GM12878 (cell line): ENCODE measurements at regions not wholly inside any gene's neighbourhood (a gene's known extent, or its start where the extent isn't known, plus 50 kb on each side); places are given as distances from the start of the nearest gene placed in this dataset.

Experiments used
- ATAC-seq: fragments of 200-7000 bp; cut with Tn5 transposase; 3 replicates; pipeline ENCODE4 v1.9.1; 2020; ENCODE audit warnings: mild to moderate bottlenecking, moderate library complexity
- BruUV-seq: library from RNA; stranded (reverse); fragments of 400-500 nt; replicated peaks from 2 replicates; lab custom pipeline; 2021; lab: Mats Ljungman, UMichigan
- CTCF ChIA-PET: fragments of 300-600 bp; sonication (Branson Sonifier 250); formaldehyde crosslinking; extraction: SDS; loops from one replicate; lab custom pipeline; 2021; ENCODE audit warnings: inconsistent platforms; lab: Yijun Ruan, JAX
- POLR2A ChIA-PET: fragments of 350-600 bp; formaldehyde crosslinking; extraction: SDS; loops from one replicate; lab custom pipeline; 2021; ENCODE audit warnings: inconsistent platforms; lab: Charles Lee
- RAD21 ChIA-PET: fragments of 300-600 bp; sonication (Branson Sonifier 250); formaldehyde crosslinking; loops from one replicate; lab custom pipeline; 2023; ENCODE audit warnings: antibody characterized with exemption; ENCODE audit not compliant: unreplicated experiment; lab: Charles Lee
- SMC1A ChIA-PET: fragments of 300-600 bp; sonication (Branson Sonifier 250); formaldehyde crosslinking; loops from one replicate; lab custom pipeline; 2023; ENCODE audit not compliant: unreplicated experiment, uncharacterized antibody; lab: Charles Lee
- DNase-seq: peaks from one replicate; pipeline ENCODE4 v3.0.0-alpha.2; 2011; ENCODE audit warnings: low read depth, low spot score
- FAIRE-seq: peaks from 3 replicates; lab custom pipeline; 2011; peaks lifted over from hg19 to GRCh38; lab: Jason Lieb, UNC
- H2AFZ ChIP-seq: 2 replicates; pipeline ENCODE4 v1.6.0; 2011; ENCODE audit warnings: low read depth, low read length, control low read depth; ENCODE audit not compliant: control insufficient read depth
- H3K27ac ChIP-seq: 2 replicates; pipeline ENCODE4 v1.5.1; 2011; ENCODE audit warnings: control low read depth; ENCODE audit not compliant: control insufficient read depth, insufficient read depth
- H3K27me3 ChIP-seq, 2 experiments: replicated peaks in 1 of 2; 2 replicates each; pipeline versions ENCODE4 v1.6.0 to v1.6.1; 2011; ENCODE audit warnings: low read length in 1 of 2; ENCODE audit not compliant: control insufficient read depth in 2 of 2, insufficient read depth in 2 of 2
- H3K36me3 ChIP-seq, 2 experiments: 2 replicates each; pipeline ENCODE4 v1.5.1; 2011; ENCODE audit warnings: low read length in 1 of 2; ENCODE audit not compliant: control insufficient read depth in 2 of 2, insufficient read depth in 2 of 2
- H3K4me1 ChIP-seq: 2 replicates; pipeline ENCODE4 v1.6.1; 2011; ENCODE audit warnings: mild to moderate bottlenecking, low read length, moderate library complexity, mixed read lengths; ENCODE audit not compliant: control insufficient read depth, insufficient read depth
- H3K4me2 ChIP-seq: 2 replicates; pipeline ENCODE4 v1.6.0; 2011; ENCODE audit warnings: control low read depth; ENCODE audit not compliant: control insufficient read depth, insufficient read depth
- H3K4me3 ChIP-seq: fragments of 200-600 bp; sonication (generic); 2 replicates; pipeline ENCODE4 v1.5.1; 2016
- H3K79me2 ChIP-seq: 2 replicates; pipeline ENCODE4 v1.6.0; 2011; ENCODE audit warnings: low read length; ENCODE audit not compliant: control insufficient read depth, insufficient read depth
- H3K9ac ChIP-seq: 2 replicates; pipeline ENCODE4 v1.8.0; 2011; ENCODE audit warnings: low read length, control low read depth, mixed read lengths; ENCODE audit not compliant: control insufficient read depth, insufficient read depth
- H3K9me3 ChIP-seq: replicated peaks from 3 replicates; pipeline ENCODE4 v1.5.1; 2011; ENCODE audit warnings: mild to moderate bottlenecking, low read length; ENCODE audit not compliant: control insufficient read depth, insufficient read depth
- H4K20me1 ChIP-seq: 2 replicates; pipeline ENCODE4 v1.6.0; 2011; ENCODE audit not compliant: control insufficient read depth, insufficient read depth
- ATF7 ChIP-seq: fragments of 450-650 bp; IDR thresholded peaks from 2 replicates; pipeline ENCODE4 v1.6.1; 2016; ENCODE audit warnings: low read depth, mild to moderate bottlenecking
- FOS ChIP-seq: IDR thresholded peaks from 3 replicates; pipeline ENCODE4 v1.6.1; 2011; ENCODE audit warnings: borderline replicate concordance; ENCODE audit not compliant: insufficient read length; ENCODE audit errors: extremely low read depth
- HCFC1 ChIP-seq: fragments of 150-350 bp; IDR thresholded peaks from 2 replicates; pipeline ENCODE4 v1.6.1; 2014; ENCODE audit warnings: low read length
- NFXL1 ChIP-seq: fragments of 450-650 bp; IDR thresholded peaks from 2 replicates; pipeline ENCODE4 v1.6.1; 2017; ENCODE audit warnings: antibody characterized with exemption, mild to moderate bottlenecking, borderline replicate concordance
- NR2C2 ChIP-seq: IDR thresholded peaks from 2 replicates; pipeline ENCODE4 v1.6.1; 2011; ENCODE audit warnings: borderline replicate concordance, low read depth; ENCODE audit not compliant: control insufficient read depth, insufficient read length
- NR2F1 ChIP-seq: fragments of 450-650 bp; conservative IDR thresholded peaks from 2 replicates; pipeline ENCODE4 v1.6.1; 2017; ENCODE audit warnings: mild to moderate bottlenecking
- POLR2AphosphoS2 ChIP-seq: IDR thresholded peaks from 2 replicates; pipeline ENCODE4 v1.6.1; 2011; ENCODE audit warnings: low read depth, mild to moderate bottlenecking, low read length, improper control_type of control experiment, moderate library complexity
- RBBP5 ChIP-seq: fragments of 200-600 bp; sonication (generic); conservative IDR thresholded peaks from 2 replicates; pipeline ENCODE4 v1.6.1; 2016
- SIX5 ChIP-seq: IDR thresholded peaks from 2 replicates; pipeline ENCODE4 v1.6.1; 2011; ENCODE audit warnings: mild to moderate bottlenecking, low read depth, low read length, moderate library complexity; ENCODE audit not compliant: severe bottlenecking
- SREBF1 ChIP-seq: IDR thresholded peaks from 2 replicates; pipeline ENCODE4 v1.6.1; 2012; ENCODE audit warnings: mild to moderate bottlenecking, low read length
- SUPT20H ChIP-seq: IDR thresholded peaks from 2 replicates; pipeline ENCODE4 v1.6.1; 2011; ENCODE audit warnings: low read depth, mild to moderate bottlenecking, low read length, moderate library complexity, borderline replicate concordance; ENCODE audit not compliant: control insufficient read depth
- WRNIP1 ChIP-seq: IDR thresholded peaks from 2 replicates; pipeline ENCODE4 v1.6.1; 2011; ENCODE audit warnings: low read depth, low read length, improper control_type of control experiment, borderline replicate concordance
- ZSCAN29 ChIP-seq: fragments of 450-650 bp; IDR thresholded peaks from 2 replicates; pipeline ENCODE4 v1.6.1; 2017; ENCODE audit warnings: mild to moderate bottlenecking, moderate library complexity
- WGBS: methylation state at CpG from one replicate; pipeline ENCODE4 v1.1.6; 2016; ENCODE audit warnings: low lambda C conversion rate; ENCODE audit not compliant: insufficient replicate concordance, insufficient coverage; ENCODE audit errors: missing lambda C conversion rate; 5-methylcytosine and 5-hydroxymethylcytosine counted together
- in situ Hi-C: fragments of 300-500 bp; cut with MboI; formaldehyde crosslinking; loops from 9 replicates; pipeline ENCODE4 v1.14.3; 2018; ENCODE audit warnings: mixed read lengths
- intact Hi-C: fragments of 100-400 bp; cut with micrococcal nuclease; formaldehyde crosslinking; loops from one replicate; pipeline ENCODE4 v1.14.2; 2022; ENCODE audit not compliant: unreplicated experiment
- TF ChIP-seq, protein P1 (sequence below): fragments of 450-650 bp; IDR thresholded peaks from 2 replicates; pipeline ENCODE4 v1.6.1; 2018; ENCODE audit warnings: mild to moderate bottlenecking, low read depth, moderate library complexity; ENCODE audit not compliant: partially characterized antibody
- TF ChIP-seq, protein P2 (sequence below): IDR thresholded peaks from 2 replicates; pipeline ENCODE4 v1.6.1; 2011; ENCODE audit warnings: low read depth, low read length, improper control_type of control experiment, borderline replicate concordance
- TF ChIP-seq, protein P3 (sequence below): fragments of 450-650 bp; IDR thresholded peaks from 2 replicates; pipeline ENCODE4 v1.6.1; 2016; ENCODE audit warnings: mild to moderate bottlenecking

DNA sequence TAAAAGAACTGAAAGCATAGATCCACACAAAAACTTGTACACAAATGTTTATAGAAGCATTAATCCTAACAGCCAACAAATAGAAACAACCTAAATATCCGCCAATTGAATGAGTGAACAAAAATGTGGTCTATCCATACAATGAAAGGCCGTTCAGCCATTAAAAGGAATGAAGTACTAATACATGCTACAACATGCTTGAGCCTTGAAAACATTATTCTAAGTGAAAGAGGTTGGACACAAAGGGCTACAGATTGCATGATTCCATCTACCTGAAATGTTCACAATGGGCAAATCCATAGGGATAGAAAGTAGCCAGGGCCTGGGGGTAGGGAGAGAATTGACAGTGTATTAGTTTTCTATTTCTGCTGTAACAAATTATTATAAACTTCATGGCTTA, 169.2 kb downstream of the SPCS3 start:
- ChIA-PET SMC1A (no interaction called here), CTCF (no interaction called here), POLR2A (no interaction called here), RAD21 (no interaction called here)
- in situ Hi-C loops, result no loop called here
- Histone ChIP-seq H3K79me2 (no peaks in the 10 kb centered on the region), H4K20me1 (no peaks in the 10 kb centered on the region), H2AFZ (no peak overlapping the region), H3K27ac (no peak overlapping the region), H3K9ac (no peak overlapping the region), H3K9me3 (peaks cover 1% of the 10 kb centered on the region; the same call in 1 of the 3 replicates), H3K4me3 (no peak overlapping the region), H3K27me3 (no peaks in the 10 kb centered on the region), H3K4me2 (no peak overlapping the region), H3K4me1 (no peaks in the 10 kb centered on the region), H3K36me3 (no peaks in the 10 kb centered on the region)
- TF ChIP-seq HCFC1 (no peak), NR2F1 (no peak), RBBP5 (no peak), FOS (no peak), WRNIP1 (no peak), ATF7 (no peak), SREBF1 (no peak), NFXL1 (no peak), SUPT20H (no peak), SIX5 (no peak), POLR2AphosphoS2 (no peak), NR2C2 (no peak), ZSCAN29 (no peak)
- TF ChIP-seq, protein P1, sequence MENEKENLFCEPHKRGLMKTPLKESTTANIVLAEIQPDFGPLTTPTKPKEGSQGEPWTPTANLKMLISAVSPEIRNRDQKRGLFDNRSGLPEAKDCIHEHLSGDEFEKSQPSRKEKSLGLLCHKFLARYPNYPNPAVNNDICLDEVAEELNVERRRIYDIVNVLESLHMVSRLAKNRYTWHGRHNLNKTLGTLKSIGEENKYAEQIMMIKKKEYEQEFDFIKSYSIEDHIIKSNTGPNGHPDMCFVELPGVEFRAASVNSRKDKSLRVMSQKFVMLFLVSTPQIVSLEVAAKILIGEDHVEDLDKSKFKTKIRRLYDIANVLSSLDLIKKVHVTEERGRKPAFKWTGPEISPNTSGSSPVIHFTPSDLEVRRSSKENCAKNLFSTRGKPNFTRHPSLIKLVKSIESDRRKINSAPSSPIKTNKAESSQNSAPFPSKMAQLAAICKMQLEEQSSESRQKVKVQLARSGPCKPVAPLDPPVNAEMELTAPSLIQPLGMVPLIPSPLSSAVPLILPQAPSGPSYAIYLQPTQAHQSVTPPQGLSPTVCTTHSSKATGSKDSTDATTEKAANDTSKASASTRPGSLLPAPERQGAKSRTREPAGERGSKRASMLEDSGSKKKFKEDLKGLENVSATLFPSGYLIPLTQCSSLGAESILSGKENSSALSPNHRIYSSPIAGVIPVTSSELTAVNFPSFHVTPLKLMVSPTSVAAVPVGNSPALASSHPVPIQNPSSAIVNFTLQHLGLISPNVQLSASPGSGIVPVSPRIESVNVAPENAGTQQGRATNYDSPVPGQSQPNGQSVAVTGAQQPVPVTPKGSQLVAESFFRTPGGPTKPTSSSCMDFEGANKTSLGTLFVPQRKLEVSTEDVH, result no peak
- TF ChIP-seq, protein P2, sequence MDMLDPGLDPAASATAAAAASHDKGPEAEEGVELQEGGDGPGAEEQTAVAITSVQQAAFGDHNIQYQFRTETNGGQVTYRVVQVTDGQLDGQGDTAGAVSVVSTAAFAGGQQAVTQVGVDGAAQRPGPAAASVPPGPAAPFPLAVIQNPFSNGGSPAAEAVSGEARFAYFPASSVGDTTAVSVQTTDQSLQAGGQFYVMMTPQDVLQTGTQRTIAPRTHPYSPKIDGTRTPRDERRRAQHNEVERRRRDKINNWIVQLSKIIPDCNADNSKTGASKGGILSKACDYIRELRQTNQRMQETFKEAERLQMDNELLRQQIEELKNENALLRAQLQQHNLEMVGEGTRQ, result no peak
- TF ChIP-seq, protein P3, sequence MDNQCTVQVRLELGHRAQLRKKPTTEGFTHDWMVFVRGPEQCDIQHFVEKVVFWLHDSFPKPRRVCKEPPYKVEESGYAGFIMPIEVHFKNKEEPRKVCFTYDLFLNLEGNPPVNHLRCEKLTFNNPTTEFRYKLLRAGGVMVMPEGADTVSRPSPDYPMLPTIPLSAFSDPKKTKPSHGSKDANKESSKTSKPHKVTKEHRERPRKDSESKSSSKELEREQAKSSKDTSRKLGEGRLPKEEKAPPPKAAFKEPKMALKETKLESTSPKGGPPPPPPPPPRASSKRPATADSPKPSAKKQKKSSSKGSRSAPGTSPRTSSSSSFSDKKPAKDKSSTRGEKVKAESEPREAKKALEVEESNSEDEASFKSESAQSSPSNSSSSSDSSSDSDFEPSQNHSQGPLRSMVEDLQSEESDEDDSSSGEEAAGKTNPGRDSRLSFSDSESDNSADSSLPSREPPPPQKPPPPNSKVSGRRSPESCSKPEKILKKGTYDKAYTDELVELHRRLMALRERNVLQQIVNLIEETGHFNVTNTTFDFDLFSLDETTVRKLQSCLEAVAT, result no peak
- FAIRE-seq, result no peak
- 0% methylated on average over 2 of the region's 2 CpGs for WGBS
- intact Hi-C loops, result no loop called here
- ATAC-seq, result no peak
- no TSS peak for BruUV-seq
- no peak for DNase-seq
